NT2/D1 (cell line): ENCODE measurements at regions not wholly inside any gene's neighbourhood (a gene's known extent, or its start where the extent isn't known, plus 50 kb on each side); places are given as distances from the start of the nearest gene placed in this dataset.

ENCODE experiments used
- DNase-seq: peaks from one replicate; pipeline ENCODE4 v3.0.0-alpha.2; 2011; ENCODE audit warnings: low read depth, low spot score
- H3K27me3 ChIP-seq: 2 replicates; pipeline ENCODE4 v1.6.0; 2011; ENCODE audit warnings: mild to moderate bottlenecking; ENCODE audit not compliant: insufficient read length, insufficient read depth
- H3K36me3 ChIP-seq: 2 replicates; pipeline ENCODE4 v1.6.1; 2011; ENCODE audit warnings: mild to moderate bottlenecking, low read length, mixed read lengths; ENCODE audit not compliant: insufficient read depth, insufficient read length
- H3K4me1 ChIP-seq: 2 replicates; pipeline ENCODE4 v1.5.1; 2011; ENCODE audit not compliant: insufficient read depth, insufficient read length
- H3K4me3 ChIP-seq: 2 replicates; pipeline ENCODE4 v1.5.1; 2011; ENCODE audit warnings: low read depth; ENCODE audit not compliant: insufficient read length
- H3K9ac ChIP-seq: 2 replicates; pipeline ENCODE4 v1.6.0; 2011; ENCODE audit warnings: low read depth; ENCODE audit not compliant: insufficient read length
- H3K9me3 ChIP-seq: 2 replicates; pipeline ENCODE4 v1.5.1; 2011; ENCODE audit warnings: mild to moderate bottlenecking, low read length; ENCODE audit not compliant: insufficient read depth
- SUZ12 ChIP-seq: IDR thresholded peaks from 2 replicates; pipeline ENCODE4 v1.6.1; 2011; ENCODE audit not compliant: insufficient read length, insufficient read depth; ENCODE audit errors: extremely low read depth
- YY1 ChIP-seq: IDR thresholded peaks from 2 replicates; pipeline ENCODE4 v1.6.1; 2011; ENCODE audit not compliant: insufficient read length, insufficient read depth
- ZNF274 ChIP-seq: IDR thresholded peaks from 2 replicates; pipeline ENCODE4 v1.6.1; 2011; ENCODE audit warnings: mild to moderate bottlenecking, low read depth, low read length

DNA sequence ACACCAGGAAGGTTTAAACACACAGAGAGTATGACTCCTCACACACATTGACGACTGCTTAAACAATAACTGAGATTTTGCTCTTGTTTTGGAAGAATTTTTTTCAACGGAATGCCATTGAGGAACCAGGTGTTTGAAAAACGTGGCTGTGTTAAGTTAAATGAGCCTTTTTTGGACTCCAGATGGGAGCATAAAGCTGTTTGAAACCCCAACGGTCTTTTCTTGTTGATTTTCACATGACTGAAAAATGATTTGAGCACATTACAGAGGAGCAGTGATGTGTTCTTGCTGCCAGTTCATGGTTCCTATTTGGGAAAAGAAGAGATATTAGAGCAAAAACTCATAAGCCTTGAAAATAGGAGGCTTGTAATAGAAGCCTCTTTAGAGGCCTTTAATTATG, 97.8 kb upstream of the SELENOK start:
- no peak overlapping the region for H3K9ac ChIP-seq
- TF ChIP-seq ZNF274 (no peak), SUZ12 (no peak), YY1 (no peak)
- no peaks in the 10 kb centered on the region for H3K9me3 ChIP-seq
- no peaks in the 10 kb centered on the region for H3K36me3 ChIP-seq
- DNase-seq, result no peak
- H3K4me1 ChIP-seq, result no peaks in the 10 kb centered on the region
- no peak overlapping the region for H3K4me3 ChIP-seq
- H3K27me3 ChIP-seq, result no peaks in the 10 kb centered on the region

DNA sequence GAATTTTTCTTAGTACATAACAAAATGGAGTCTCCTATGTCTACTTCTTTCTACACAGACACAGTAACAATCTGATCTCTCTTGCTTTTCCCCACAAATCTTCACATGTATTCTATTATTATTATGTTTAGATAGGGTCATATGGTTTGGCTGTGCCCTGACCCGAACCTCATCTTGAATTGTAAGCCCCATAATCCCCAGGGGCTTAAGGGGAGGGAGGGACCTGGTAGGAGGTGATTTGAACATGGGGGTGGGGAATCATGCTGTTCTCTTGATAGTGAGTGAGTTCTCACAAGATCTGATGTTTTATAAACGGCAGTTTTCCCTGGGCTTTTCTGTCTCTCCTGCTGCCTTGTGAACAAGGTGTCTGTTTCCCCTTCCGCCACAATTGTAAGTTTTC, 86.7 kb upstream of the SELENOK start:
- H3K4me3 ChIP-seq, result no peak overlapping the region
- DNase-seq, result no peak
- no peak for TF ChIP-seq YY1
- no peak for TF ChIP-seq ZNF274
- TF ChIP-seq SUZ12, result no peak
- no peaks in the 10 kb centered on the region for H3K4me1 ChIP-seq
- H3K9me3 ChIP-seq, result peaks cover 11% of the 10 kb centered on the region
- H3K9ac ChIP-seq, result no peak overlapping the region
- no peaks in the 10 kb centered on the region for H3K36me3 ChIP-seq
- H3K27me3 ChIP-seq, result no peaks in the 10 kb centered on the region

DNA sequence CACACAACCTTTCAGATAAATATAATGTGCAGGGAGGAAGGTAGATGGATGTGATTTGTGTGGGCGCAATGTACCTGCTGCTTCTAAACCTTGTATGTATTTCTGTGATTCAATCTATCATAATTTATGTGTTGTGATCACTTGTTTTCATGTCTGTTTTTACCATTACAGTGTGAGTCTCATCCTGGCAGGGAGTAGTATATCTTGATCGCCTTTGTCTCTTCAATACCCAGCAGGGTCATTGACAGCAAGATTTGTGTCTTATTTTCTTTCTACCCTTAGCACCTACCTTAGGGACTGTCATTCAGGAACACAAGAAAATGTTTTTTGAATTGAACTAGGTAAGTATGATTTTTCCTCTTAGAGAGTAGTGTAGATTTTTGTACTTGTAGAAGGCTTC, 83.7 kb upstream of the SELENOK start:
- TF ChIP-seq YY1, result no peak
- no peak for TF ChIP-seq SUZ12
- no peak for TF ChIP-seq ZNF274
- H3K36me3 ChIP-seq, result no peaks in the 10 kb centered on the region
- no peak overlapping the region for H3K4me3 ChIP-seq
- H3K4me1 ChIP-seq, result no peaks in the 10 kb centered on the region
- no peak for DNase-seq
- H3K9ac ChIP-seq, result no peak overlapping the region
- peaks cover 10% of the 10 kb centered on the region; the same call in 1 of the 2 replicates for H3K9me3 ChIP-seq
- H3K27me3 ChIP-seq, result no peaks in the 10 kb centered on the region

DNA sequence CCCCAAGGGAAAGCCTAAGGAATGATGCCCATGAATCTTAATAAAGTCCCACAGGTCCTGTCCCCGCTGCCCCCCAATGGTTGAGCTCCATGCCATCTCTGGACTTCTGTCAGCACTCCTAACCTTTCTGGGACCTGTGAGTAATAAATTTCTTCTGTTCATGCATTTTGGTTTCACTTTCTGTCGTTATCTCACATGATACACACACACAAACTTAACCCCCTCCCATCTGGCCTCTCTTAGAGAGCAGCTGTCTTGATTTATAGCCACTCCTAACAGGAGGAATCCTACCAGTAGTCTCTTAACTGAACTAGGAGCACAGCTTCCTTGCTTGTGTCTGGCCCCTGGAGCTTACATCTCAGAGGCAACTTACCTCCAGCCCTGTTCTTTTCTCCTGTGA, 82.7 kb upstream of the SELENOK start:
- Histone ChIP-seq H3K4me1 (no peaks in the 10 kb centered on the region), H3K9me3 (peaks cover 10% of the 10 kb centered on the region; the same call in 1 of the 2 replicates), H3K4me3 (no peak overlapping the region), H3K9ac (no peak overlapping the region), H3K36me3 (no peaks in the 10 kb centered on the region), H3K27me3 (no peaks in the 10 kb centered on the region)
- no peak for DNase-seq
- TF ChIP-seq SUZ12 (no peak), YY1 (no peak), ZNF274 (no peak)

DNA sequence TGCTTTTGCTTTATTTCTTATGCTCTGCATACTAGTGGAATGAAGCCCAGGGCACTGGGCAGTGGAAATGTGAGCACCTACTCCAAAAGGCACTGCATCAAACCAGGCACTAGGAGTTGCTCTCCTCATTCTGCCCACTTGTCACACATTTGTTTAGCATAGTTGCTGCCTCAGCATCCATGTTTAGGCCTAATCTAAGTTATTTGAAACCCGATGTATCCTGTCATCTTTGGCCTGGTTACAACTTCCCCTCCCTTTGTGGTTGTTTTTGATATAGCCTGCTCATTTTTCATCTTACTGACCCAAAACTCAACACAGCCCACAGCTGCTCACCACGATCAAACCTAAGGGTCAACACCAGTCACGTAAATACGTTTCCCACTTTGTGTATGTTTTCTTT, 82.2 kb upstream of the SELENOK start:
- Histone ChIP-seq H3K9ac (no peak overlapping the region), H3K4me1 (no peaks in the 10 kb centered on the region), H3K27me3 (no peaks in the 10 kb centered on the region), H3K9me3 (peaks cover 10% of the 10 kb centered on the region; the same call in 1 of the 2 replicates), H3K4me3 (no peak overlapping the region), H3K36me3 (no peaks in the 10 kb centered on the region)
- TF ChIP-seq YY1, result no peak
- no peak for TF ChIP-seq ZNF274
- no peak for TF ChIP-seq SUZ12
- no peak for DNase-seq

DNA sequence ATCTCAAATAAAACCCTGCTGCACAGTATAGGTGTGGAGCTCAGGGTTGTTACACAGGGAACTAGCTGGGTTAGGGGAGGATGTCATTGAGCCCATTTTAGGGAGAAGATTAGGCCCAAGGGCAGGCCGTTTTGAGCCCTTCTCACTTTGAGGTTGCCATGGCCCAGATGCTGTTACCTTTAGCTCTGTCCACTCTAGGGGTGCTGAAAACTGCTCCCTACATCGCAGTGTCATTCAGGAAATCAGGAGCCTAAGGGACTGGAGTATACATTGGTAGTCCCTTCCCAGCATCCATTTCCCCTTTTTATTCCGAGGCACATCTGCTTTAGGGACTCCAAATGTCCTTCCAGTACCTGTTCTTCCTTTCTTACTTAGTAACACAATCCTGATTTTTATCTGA, 79.0 kb upstream of the SELENOK start:
- no peak overlapping the region for H3K4me3 ChIP-seq
- H3K9ac ChIP-seq, result no peak overlapping the region
- peaks cover 28% of the 10 kb centered on the region for H3K9me3 ChIP-seq
- H3K27me3 ChIP-seq, result no peaks in the 10 kb centered on the region
- no peaks in the 10 kb centered on the region for H3K4me1 ChIP-seq
- no peaks in the 10 kb centered on the region for H3K36me3 ChIP-seq
- DNase-seq, result no peak
- no peak for TF ChIP-seq SUZ12
- no peak for TF ChIP-seq ZNF274
- no peak for TF ChIP-seq YY1

DNA sequence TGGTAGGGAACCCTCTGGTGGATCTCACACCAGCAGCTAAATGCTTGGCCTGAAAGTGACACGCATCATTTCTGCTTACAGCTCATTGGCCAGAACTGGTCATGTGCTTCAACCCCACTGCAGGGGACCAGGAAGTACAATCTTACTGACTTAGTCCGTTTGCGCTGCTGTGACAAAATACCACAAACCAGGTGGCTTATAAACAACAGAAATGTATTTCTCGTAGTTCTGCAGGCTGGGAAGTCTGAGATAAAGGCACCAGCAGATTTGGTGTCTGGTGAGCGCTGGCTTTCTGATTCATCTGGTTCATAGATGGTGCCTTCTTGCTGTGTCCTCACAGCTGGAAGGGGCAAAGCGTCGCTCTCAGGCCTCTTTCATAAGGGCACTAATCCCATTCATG, 77.4 kb upstream of the SELENOK start:
- TF ChIP-seq YY1 (no peak), ZNF274 (no peak), SUZ12 (no peak)
- H3K9me3 ChIP-seq, result peaks cover 28% of the 10 kb centered on the region

DNA sequence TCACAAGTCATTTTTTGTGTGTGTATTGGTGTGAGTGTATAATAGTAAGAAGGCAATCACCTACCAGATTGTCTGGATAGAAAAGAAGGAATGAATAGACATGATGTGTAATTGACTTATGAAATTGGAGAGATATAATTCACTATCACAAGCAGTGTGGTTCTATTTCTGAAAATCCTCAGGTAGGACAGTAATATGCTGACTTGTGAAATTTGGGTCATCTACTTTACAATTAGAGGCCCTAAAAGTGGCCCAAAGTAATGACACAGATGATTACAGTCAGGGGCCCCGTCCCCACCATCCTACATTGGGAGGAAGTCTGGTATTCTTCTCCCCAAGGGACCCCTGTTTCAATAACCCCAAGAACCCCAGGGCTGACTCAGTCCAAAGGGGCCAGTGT, 73.6 kb upstream of the SELENOK start:
- peaks cover 23% of the 10 kb centered on the region for H3K9me3 ChIP-seq
- H3K4me1 ChIP-seq, result no peaks in the 10 kb centered on the region
- no peak overlapping the region for H3K4me3 ChIP-seq
- H3K9ac ChIP-seq, result no peak overlapping the region
- no peaks in the 10 kb centered on the region for H3K36me3 ChIP-seq
- no peak for TF ChIP-seq YY1
- TF ChIP-seq ZNF274, result no peak
- TF ChIP-seq SUZ12, result no peak
- DNase-seq, result no peak
- no peaks in the 10 kb centered on the region for H3K27me3 ChIP-seq

More for the DNA sequence above, 77.4 kb upstream of the SELENOK start:
- H3K9ac ChIP-seq, result no peak overlapping the region
- no peak overlapping the region for H3K4me3 ChIP-seq
- DNase-seq, result no peak
- no peaks in the 10 kb centered on the region for H3K27me3 ChIP-seq
- H3K4me1 ChIP-seq, result no peaks in the 10 kb centered on the region
- H3K36me3 ChIP-seq, result no peaks in the 10 kb centered on the region
